HG03571 (cell line): ENCODE measurements at regions not wholly inside any gene's neighbourhood (a gene's known extent, or its start where the extent isn't known, plus 50 kb on each side); places are given as distances from the start of the nearest gene placed in this dataset.

Source experiments
- ATAC-seq: cut with Tn5 transposase; IDR thresholded peaks from one replicate; pipeline ENCODE4 v1.9.1; 2021; ENCODE audit not compliant: unreplicated experiment

GRCh38 chr16:85384833-85385462 lies 228.2 kb upstream of the GSE1 start:
- no peak for ATAC-seq

GRCh38 chr16:85385463-85386331 lies 227.4 kb upstream of the GSE1 start:
- ATAC-seq = no peak

- ATAC-seq = no peak
Measured at GRCh38 chr16:85386467-85387170, 226.5 kb upstream of the GSE1 start.

GRCh38 chr16:85387171-85387507 lies 226.0 kb upstream of the GSE1 start:
- no peak for ATAC-seq

DNA sequence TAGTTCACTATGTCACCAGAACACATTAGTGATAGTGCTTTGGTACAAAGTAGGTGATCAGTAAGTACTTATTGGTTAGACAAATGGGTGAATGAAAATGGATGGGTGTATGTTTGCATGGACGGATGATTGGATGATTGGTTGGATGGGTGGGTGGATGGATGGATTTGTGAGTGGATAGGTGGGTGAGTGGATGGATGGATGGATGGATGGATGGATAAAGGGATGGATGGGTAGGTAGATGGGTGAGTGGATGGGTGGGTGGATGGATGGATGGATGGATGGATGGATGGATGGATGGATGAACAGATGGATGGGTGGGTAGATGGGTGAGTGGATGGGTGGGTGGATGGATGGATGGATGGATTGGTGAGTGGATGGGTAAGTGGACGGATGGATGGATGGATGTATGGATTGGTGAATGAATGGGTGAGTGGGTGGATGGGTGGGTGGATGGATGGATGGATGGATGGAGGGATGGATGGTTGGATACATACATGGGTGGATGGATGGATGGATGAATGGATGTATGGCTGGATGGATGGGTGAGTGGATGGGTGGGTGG lies 225.3 kb upstream of the GSE1 start:
- ATAC-seq = no peak

- ATAC-seq = no peak
Measured at GRCh38 chr16:85389679-85390470, 223.2 kb upstream of the GSE1 start.

DNA sequence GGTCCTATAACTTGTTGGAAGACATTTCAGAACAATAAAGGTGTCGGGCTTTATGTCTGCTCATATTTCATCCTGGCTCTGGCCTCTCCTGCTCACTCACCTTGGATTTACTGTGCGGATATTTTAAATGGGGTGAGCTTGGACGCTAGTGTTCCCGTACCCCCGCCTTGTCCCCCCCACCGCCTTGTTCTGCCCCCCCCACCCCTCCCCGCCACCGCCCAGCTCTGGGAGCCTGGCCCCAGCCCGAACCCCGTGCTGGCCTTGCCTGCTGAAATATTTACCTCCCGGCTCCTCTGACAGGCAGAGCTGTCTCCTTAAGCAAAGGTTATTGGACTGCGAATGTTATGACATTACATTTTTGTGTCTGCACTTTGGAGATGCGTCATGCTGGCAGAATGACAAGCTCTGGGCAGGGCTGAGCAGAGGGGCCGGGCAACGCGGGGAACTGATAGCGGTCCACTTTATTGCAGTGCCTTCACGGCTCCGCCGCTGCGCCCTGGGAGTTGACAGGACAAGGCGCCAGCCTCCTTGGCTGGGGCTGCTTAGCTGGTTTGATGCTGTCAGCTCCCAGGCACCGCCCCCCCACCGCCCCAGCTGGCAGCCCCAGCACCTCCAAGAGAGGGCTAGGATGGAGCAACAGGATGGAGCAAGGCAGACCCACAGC lies 222.5 kb upstream of the GSE1 start:
- no peak for ATAC-seq

DNA sequence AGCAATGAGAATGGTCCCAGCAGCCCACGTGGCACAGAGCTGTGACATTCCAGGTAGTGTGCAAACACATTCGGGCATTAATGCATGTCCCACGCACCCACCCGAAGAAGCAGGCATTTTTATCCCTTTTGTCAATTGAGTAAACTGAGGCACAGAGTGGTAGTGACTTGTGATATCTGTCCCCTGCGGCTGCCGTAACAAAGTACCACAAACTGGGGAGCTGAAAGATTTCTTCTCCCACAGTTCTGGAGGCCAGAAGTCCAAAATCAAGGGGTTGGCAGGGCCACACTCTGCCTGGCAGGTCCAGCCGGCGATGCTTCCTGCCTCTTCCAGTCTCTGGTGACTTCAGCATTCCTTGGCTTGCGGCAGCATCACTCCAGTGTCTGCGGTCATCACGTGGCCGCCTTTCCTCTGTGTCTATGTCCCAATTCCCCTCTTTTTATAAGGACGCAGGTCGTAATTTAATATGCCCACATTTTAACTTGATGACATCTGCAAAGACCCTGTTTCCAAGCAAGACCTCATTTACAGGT lies 221.9 kb upstream of the GSE1 start:
- ATAC-seq = no peak

DNA sequence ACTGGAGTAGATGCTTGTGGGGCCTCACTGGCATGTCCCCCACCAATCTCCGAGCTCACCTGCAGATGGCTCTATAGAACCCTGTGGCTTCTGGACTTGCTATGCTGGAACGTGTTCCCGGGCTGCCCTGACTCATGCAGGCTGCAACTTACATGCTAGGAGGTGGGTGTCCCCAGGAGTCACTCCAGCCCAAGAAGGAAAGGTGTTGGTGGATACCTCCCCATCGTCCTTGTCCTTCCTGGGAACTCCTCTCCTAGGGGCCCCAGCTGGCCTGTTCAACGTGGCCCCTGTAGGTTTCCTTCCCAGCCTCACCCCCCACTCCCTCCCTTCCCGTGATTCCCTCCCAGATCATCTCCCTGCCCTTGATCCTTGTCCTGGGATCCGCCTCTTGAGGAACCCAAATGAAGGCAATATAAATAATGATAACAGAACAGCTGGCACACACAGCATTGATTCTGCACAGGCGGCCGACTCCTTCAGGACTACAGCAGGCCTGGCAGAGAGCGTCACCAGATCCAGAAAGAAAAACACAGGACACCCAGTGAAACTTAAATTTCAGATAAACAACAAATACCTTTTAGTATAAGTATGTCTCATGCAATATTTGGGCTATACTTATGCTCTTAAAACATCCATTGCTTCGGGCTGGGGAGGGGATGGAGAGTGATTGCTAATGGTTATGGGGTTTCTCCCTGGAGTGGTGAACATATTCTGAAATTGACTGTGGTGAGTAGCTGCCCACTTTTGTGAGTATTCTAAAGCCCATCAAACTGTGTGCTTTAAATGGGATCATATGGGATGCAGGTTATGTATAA lies 221.1 kb upstream of the GSE1 start:
- ATAC-seq = no peak

DNA sequence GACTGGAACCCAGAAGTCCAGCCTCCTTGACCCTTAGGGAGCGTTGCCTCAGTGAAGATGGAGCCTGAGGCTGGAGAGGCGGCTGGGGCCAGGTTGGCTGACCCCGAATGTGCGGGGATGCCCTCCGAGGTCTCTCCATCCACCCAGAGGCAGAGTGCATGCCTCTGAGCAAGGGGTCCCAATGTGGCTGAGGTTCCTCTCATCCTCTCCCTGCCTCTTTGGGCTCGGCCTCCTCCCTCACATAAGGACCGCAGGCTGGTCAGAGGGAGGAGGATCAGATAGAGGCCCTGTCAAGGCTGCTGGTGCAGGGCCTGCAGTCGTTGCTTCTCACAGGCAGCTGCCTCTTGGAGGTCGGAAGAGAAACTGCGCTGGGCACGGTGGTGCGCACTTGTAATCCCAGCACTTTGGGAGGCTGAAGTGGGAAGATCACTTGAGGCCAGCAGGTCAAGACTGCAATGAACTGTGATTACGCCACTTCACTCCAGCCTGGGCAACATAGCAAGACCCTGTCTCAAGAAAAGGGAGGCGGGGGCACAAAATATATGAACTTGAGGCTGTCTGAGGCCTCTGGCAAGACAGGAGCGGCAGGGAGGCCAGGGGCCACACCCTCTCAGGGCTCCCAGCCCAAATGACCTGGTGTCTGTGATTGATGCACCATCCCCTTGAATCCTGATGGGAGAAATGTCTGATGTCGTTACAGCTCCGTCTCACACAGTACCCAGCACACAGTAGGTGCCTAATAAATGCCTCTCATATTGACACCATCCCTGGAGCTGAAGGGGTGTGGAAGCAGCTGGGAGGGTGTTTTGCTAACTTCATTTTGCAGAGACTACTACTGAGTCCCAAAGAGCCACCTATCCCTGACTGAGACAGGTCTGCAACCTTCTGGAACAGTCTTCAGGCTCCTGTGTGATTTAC lies 220.1 kb upstream of the GSE1 start:
- no peak for ATAC-seq

DNA sequence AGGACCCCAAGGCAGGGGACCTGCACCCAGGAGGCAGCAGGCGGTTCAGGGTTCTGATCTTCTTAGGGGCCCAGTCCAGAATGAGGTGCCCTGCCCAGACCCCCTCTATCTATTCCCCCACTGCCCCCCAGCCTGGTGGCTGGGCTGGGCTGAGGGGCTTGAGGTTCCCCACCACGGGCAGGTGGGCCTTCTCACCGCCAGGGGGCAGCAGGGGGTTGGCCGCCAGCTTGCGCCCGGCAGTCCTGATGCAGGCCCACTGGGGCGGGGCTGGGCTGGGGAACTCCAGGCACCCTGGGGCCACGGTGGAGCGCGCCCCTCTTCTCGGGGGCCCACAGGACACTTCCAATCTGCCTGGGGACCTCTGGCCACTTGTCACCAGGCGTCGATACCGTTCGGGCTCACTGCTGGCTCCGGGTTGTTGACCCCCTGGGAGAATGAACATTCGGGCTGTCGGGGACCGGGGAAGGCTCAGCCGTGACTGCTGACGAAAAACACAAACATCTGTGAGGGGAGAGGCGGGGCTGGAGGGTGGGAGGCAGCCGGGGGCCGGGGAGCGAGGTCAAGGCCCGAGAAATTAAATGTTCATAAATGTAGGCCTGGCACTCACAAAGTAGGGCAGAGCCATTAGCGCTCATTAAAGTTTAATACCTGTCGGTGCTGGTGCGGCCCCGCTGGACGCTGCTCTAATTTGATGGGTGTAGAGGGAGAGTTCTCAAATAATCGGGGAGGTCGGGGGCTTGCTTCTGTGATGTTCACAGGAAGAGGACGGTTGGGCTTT lies 219.3 kb upstream of the GSE1 start:
- ATAC-seq = no peak

DNA sequence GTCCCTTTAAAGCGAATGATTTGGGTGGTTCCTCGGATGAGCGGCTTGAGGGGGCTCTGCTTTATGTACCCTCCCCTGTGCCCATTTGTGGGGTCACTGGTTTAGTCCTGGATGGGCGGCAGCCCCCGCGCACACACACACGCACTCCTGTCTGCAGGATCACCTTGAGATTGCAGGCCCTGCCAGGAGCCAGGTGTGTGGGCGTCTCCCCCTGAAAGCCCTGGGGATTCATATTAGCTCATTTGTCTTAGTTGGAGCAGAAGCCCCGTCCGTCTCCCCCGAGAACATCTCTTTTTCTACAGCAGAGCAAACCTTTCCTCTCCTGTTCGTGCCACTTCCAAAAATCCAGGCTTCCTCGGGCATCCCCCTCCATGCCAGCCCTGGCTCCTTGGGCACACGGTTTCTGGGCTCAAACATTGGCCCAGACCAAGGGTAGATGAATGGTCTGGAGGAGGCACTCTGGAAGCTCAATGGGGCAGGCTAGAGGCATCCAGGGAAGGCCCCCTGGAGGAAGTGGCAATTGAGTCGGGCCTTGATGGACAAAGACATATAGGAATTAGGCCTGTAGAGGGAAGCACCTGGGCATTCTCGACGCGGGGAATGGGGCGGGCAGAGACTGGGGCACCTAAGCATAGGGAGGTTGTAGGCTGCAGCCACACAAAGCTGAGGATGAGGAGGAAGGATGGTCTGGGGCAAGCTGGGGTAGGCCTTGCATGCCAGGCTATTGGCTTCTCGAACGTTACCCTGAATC lies 218.5 kb upstream of the GSE1 start:
- ATAC-seq = no peak

DNA sequence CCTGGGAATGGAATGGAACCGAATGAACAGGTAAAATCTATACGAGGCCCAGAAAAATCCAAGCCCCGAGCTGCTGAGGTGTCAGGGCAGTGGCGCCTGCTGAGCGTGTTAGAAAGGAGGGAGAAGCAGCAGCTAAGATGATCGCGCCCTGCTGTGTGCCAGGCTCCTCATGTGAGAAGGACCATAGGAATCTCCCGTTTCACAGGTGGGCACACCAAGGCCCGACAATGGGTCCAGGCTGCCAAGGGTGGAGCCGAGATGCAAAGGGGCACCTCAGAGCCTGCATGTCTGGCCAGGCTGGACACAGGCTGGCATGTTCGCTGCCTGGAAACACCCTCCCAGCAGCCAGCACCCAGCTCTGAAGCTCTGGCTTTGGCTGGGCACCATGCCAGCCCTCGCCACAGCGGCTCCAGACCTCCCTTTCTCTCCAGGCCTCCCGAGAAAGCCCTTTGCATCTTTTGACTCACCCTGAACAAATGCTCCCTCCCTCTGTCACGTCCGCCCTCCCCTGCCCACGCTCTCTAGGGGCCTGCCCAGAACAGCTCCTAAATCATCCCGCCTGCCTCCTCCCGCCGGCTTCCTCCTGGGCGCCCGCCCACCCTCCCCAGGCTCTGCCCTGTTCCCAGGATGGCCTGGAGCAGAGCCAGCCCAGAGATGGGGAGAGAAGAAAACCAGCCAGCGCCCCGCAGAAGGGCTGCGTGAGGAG lies 217.8 kb upstream of the GSE1 start:
- ATAC-seq = no peak

DNA sequence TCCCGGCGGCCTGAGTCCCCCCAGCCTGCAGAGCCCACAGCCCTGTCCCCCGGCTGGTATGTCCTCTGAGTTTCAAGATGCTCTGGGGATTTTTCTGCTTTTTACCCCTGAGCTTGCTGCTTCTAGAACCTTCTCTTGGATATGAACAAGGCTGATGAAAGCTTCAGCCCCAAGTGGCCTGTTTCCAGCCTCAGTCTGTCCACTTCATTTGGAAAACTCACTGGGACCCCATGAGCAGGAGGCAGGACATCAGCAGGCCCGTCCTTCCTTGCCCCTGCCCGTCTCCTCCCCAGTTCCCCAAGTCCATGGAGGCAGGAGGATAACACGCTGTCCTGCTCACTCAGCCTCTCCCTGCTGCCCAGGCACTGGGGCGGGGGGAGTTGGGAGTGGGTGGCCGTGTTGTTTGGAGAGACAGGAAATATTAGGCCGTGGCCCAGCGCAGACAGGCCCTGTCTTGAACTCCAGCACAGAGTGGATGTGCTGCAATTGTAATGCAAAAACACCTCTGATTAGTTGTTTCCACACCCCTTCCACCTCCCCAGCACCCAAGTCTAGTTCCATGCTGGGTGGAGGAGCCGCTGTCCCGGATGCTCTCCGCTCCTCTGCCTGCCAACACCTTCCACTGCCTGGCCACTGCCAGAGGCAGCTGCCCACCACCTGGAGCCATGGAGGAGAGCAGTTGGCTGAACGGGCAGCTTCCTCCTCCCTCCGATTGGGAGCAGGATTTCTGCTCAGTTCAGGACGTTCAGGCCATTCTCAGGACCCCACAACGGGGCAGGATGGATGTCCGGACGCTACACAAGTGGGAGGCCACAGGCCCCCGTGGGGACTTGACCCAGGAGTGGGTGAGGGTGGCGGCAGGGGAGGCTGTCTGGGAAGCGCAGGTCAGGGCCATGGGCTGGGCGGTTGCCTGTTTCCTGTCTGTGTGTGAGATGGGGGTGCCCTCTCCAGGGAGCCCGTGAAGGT lies 216.9 kb upstream of the GSE1 start:
- ATAC-seq = no peak
